ENCODE measurements at regions not wholly inside any gene's neighbourhood (a gene's known extent, or its start where the extent isn't known, plus 50 kb on each side); places are given as distances from the start of the nearest gene placed in this dataset.

- DNase-seq (ENCODE audit: low read depth), result no peak
Measured at GRCh38 chr2:128726236-128726635, 407.6 kb upstream of the HS6ST1 start.

GRCh38 chr2:128726911-128727310, 408.2 kb upstream of the HS6ST1 start:
- no peak for DNase-seq (ENCODE audit: low read depth)

DNA sequence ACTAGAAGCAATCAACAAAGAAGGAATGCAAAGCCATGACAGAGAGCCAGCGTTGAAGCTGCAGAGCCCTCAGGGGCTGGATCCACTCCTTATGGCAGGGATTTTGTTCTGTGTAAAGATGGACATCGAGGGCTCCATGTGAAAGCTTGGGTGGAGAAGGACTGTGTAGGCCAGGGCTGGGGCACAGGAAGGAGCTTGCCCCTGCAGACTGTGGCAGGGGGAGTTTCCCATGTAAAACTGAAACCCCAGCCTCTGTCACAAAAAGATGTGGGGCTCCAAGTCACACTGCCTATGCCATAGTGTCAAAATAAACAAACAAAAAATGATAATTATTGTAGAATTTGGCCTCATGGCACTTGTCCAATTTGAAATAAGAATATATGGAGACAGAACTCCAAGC, 408.7 kb upstream of the HS6ST1 start:
- no peak for DNase-seq (ENCODE audit: low read depth)

DNA sequence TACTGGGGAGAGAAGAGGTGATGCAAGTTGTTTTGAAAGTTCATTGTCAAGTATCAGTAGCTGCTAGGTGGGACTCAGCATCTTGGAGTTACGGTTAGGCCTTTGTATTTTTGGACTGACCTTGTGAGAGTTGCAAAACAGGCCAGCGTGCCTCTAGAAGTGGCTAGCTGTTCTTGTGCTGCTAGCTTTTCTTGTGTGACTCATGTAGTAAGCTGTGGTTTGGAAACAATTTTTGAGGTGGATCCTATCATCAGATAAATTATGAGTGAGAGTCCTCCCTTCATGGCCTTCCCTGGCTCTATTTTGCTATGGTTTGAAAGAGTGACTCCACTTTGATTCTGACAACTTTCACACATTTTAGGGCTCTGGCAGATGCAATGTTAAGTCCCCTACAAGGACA, 409.2 kb upstream of the HS6ST1 start:
- DNase-seq (ENCODE audit: low read depth), result peak; percentile 75

- no peak for DNase-seq (ENCODE audit: low read depth)
Measured at GRCh38 chr2:128729051-128729450, 410.4 kb upstream of the HS6ST1 start.

DNA sequence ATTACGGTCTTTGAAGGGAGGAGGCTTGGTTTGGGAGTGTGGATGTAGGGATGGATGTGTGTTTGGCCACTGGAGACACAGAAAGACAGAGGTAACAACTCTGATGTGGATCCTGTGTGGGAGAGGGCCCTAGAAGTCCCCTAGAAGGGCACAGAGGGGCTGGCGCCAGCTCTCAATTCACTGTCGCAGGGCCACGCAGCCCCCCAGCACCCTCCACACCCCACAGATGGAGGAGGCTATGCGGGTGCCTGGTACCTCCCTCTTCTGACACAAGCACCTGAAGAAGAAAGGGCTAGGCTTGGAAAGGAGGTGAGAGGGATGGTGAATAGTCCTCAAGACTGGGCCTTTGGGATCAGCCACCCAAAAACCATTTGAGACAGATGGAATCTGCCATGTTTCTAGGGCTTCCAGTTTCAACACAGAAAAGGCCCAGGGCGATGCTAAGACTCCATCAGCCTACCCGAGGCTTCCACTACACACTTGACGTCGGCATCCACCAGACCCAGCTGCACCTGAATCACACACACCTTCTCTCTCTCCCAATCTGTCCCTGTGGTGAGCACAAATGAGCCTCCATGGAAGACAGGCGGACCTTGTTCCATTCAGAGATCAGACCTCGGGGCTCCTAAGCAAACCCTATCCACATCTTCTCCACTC, 413.5 kb upstream of the HS6ST1 start:
- no peak for DNase-seq (ENCODE audit: low read depth)

- DNase-seq (ENCODE audit: low read depth), result no peak
Measured at GRCh38 chr2:128732976-128733431, 414.3 kb upstream of the HS6ST1 start.

DNA sequence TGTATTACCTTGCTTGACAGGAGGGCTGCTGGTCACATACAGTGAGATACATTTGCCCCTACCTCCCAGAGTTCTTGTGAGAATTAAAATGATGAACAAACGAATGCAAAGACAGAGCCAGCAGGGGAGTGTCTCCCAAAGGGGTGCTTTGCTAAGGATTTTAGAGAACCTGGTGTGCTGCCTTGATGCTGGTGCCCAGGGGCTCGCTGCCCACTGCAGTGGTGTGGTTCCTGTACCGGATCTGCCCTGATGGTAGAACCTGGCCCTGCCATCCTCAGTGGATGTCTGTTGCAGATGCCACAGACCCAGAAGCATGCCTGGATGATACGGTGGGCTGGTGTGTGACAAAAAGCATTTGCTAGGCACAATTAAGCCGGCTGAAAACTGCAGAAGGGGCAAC, 414.8 kb upstream of the HS6ST1 start:
- no peak for DNase-seq (ENCODE audit: low read depth)

DNA sequence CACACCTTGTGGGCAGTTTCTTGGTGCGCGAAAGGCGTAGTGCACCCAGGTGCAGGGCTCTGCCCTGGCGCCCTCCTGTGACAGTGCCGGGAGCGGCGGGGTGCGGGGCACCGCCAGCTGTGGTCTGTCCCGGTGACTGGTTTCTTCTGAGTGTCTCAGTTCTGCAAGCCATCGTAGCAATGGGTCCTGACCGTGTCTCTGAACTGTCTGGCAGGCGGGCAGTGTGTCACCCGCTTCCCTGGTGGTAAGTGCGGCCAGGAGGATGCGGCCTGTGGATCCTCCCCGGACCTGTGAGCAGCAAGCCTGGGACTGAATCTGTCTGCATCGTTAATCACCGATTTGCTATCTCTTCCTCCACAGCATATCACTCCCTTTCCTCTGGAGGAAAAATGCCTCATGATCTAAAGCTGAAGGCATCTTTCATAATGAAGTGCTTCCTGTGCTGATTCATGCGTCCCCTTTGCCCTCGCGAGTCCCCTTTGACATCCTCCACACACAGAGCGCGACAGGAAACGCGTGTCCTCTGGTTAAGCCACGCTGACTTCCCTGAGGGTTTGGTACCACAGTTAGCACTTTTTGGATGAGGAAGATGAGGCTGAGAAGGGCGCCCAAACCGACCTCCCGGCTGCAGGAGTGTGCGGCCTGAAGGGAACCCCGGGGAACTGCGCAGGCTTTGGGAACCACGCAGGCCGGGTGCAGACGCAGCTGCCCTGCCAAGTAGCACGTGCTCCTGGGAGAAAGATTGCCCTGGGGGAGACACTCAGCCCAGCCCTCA, 416.0 kb upstream of the HS6ST1 start:
- DNase-seq (ENCODE audit: low read depth), result no peak

GRCh38 chr2:128735296-128735960, 416.8 kb upstream of the HS6ST1 start:
- DNase-seq (ENCODE audit: low read depth), result no peak

DNA sequence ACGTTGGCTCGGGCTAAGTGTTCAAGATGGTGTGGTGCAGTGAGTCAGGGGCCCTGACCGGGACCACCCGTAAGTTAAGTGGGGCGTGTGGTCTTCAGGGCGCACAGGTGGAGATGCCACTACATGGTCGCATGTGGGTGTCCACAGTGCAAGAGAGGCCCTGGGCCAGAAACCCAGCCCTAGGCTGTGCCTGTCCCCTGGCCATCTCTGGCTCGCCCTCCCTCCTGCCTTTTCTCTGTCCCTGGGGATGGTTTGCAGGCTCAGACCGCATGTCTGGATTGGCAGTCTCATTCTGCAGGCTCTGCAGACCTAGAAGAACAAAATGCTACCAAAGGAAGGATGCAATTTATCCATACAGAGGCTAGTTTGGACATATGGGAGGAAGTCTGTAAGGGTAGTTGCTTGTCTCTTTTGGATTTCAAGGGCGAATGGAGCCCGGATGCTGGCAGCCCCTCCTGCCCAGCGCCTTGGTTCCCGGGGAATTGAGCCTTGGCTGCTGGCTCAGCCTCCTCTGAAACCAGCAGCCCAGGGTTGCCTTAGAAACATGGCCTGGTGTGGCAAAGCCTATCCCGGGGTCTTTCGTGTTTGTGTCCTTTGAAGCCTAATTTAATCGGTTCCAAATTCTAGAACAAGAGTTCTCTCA, 417.5 kb upstream of the HS6ST1 start:
- no peak for DNase-seq (ENCODE audit: low read depth)

DNA sequence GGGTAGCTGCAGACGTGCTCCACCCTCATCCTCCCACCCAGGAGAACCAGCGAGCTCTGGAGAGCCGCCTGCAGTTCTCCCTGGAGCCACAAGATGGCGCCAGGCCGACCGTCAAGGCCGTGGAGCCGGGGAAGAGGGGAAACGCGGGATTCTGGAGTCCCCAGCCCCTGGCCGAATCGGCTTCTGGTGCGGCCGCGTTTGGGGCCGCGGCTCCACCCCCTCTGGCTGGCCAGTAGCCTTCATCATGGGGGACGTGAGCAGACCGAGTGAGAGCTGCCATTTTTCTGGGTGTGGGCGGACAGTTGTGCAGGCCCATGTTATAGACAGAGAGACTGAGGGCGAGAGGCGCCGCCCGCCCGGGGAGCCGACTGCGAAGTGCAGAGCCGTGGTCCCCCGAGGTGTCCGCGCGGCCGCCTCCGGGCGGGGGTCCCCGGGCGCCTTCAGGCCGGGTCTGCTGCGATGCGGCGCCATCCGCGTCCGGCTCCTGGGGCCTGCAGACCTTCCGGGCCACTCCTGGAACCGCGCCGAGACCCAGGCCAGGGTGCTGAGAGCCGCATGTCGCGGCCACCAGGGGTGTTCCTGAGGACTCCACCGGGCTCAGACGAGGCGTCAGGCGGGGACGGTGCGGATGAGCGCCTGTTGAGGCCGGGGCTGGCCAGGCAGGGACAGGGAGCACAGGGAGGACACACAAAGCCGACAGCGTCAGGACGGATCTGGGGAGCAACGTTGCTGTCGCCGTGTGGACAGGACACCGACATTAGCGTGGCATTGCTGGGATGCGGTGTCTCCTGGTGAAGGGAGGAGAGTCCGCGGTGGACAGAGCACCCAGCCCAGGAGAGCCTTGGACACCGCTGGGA, 418.2 kb upstream of the HS6ST1 start:
- no peak for DNase-seq (ENCODE audit: low read depth)

- no peak for DNase-seq (ENCODE audit: low read depth)
Measured at GRCh38 chr2:128737546-128737826, 418.8 kb upstream of the HS6ST1 start.

DNA sequence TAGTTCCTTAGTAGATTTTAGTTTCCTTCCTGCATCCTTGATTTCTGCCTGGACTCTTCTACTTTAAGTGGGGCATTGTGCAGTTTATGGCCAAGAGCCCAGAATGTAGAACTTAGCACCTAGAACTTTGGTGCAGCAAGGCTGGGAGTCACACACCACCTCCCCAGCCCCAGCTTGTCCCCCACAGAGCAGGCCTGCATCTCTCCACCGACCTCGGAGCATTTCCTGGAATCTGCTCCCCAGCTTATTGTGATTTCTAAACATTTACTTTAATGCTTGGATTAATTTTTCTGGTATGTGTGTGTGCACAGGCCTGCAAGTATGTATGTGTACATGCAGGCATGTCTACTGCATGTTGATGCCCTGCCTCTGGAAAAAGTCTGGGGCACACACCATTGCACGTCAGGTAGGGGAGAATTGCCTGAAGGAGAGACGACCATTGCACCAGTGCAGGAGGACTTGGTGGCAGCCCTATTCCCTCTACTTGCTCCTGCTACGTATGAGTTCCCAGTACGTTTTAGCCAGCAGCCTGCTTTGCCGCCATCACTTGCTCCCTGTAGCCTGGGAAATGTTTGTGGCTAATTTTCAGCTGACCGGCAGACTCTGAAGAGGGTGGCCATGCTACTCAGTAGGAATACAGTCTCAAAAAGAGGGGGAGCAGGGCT, 419.9 kb upstream of the HS6ST1 start:
- no peak for DNase-seq (ENCODE audit: low read depth)

DNA sequence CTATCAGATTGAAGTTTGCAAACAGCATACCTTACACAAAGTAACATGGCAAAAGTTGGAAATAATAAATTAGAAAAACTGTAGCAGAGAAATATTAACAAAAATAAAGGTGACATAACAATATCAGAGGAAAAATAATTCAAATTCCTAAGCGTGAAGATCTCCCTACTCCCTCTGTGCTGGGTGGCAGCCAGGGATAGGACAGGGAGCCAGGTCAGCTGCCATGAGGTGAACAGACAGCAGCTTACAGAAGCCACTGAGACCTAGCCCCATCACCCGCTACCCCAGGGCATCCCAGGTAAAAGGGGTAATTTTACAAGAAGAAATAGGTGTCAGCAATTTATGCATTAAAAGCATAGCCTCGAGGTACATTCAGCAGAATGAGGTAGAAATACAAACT, 423.8 kb upstream of the HS6ST1 start:
- DNase-seq (ENCODE audit: low read depth), result no peak

GRCh38 chr2:128745946-128746345, 427.3 kb upstream of the HS6ST1 start:
- DNase-seq (ENCODE audit: low read depth), result no peak

DNA sequence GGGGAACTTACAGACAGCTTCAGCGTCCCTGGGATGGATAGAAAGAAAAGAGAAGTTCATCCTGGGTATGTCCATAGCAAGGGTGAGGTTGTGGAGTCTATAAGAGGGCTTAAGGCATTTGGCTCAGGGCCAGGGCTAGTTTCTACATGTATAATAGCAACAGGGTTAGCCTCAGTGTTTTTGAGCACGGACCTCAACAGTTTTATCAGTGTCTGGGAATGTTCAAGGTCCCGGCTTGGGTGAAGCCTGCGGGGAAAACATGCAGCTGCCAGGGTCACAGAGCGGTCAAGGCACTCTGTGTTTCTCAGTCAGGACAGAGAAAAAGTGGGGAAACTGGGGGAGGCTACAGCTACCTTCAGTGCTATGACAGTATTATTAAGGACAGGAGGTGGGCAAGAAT, 427.7 kb upstream of the HS6ST1 start:
- DNase-seq (ENCODE audit: low read depth), result peak; percentile 90

GRCh38 chr2:128748336-128748735, 429.7 kb upstream of the HS6ST1 start:
- no peak for DNase-seq (ENCODE audit: low read depth)

DNA sequence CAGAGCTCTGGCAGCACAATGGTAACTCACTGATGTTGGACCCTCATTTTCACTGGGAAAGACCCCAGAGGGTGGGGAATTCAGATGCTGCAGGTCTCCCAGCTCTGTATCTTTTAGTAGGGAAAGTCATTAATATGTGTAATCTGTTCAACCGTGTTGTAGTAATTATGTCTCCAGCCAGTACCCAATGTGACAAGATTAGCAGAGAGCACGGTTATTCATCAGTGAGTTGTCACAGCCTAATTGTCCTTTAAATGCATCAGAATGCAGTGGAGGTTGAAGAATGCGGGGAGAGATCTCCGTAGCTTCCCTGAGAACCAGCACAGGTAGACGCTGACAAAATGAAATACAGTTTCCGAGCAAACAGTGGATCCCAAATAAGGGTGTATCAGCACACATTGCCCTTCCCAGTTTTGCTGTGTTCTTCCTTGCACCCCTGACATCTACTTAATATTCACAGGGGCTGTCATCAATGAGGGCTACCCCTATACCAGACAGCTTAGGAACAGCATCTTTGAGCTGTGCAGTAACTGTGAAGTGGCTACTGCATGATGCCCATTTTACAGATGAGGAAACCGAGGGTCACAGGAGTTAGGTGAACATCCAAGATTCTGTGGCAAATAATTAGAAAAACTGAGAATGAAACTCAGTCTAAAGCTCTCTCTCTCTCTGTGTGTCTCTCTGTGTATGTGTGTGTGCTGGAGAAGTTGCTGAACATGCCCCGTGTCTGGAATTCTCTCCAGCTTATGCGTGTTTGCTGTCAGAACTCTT, 430.4 kb upstream of the HS6ST1 start:
- no peak for DNase-seq (ENCODE audit: low read depth)

GRCh38 chr2:128750328-128751165, 431.9 kb upstream of the HS6ST1 start:
- no peak for DNase-seq (ENCODE audit: low read depth)

Measured in non-pigmented ciliary epithelial cell (primary cell).